Osteocyte (in vitro differentiated cells): ENCODE measurements at regions not wholly inside any gene's neighbourhood (a gene's known extent, or its start where the extent isn't known, plus 50 kb on each side); places are given as distances from the start of the nearest gene placed in this dataset.

Experiments
- DNase-seq: peaks from one replicate; pipeline ENCODE4 v3.0.0; 2021; ENCODE audit warnings: mixed read lengths; ENCODE audit not compliant: unreplicated experiment; ENCODE audit errors: extremely low spot score
- H3K27ac Mint-ChIP-seq: one replicate; pipeline ENCODE4 v1.8.0; 2021; ENCODE audit warnings: mild to moderate bottlenecking, mixed read lengths; ENCODE audit not compliant: unreplicated experiment
- H3K27me3 Mint-ChIP-seq: one replicate; pipeline ENCODE4 v1.8.0; 2021; ENCODE audit warnings: mixed read lengths; ENCODE audit not compliant: unreplicated experiment
- H3K36me3 Mint-ChIP-seq: one replicate; pipeline ENCODE4 v1.8.0; 2021; ENCODE audit warnings: mixed read lengths; ENCODE audit not compliant: unreplicated experiment
- H3K4me1 Mint-ChIP-seq: one replicate; pipeline ENCODE4 v1.8.0; 2021; ENCODE audit warnings: mixed read lengths; ENCODE audit not compliant: unreplicated experiment
- H3K4me3 Mint-ChIP-seq: one replicate; pipeline ENCODE4 v1.8.0; 2021; ENCODE audit warnings: mild to moderate bottlenecking, moderate library complexity, mixed read lengths; ENCODE audit not compliant: unreplicated experiment
- H3K9me3 Mint-ChIP-seq: one replicate; pipeline ENCODE4 v1.8.0; 2021; ENCODE audit warnings: mixed read lengths; ENCODE audit not compliant: unreplicated experiment
- CTCF ChIP-seq: fragments of 200-600 bp; sonication (generic); IDR thresholded peaks from 2 replicates; pipeline ENCODE4 v1.5.0; 2021; ENCODE audit warnings: antibody characterized with exemption, mild to moderate bottlenecking, moderate library complexity

- no peak overlapping the region for H3K4me3 Mint-ChIP-seq
- peaks cover 49% of the 10 kb centered on the region for H3K36me3 Mint-ChIP-seq
- H3K4me1 Mint-ChIP-seq = no peaks in the 10 kb centered on the region
- H3K9me3 Mint-ChIP-seq = no peaks in the 10 kb centered on the region
- H3K27me3 Mint-ChIP-seq = no peaks in the 10 kb centered on the region
- no peak overlapping the region for H3K27ac Mint-ChIP-seq
- TF ChIP-seq CTCF = no peak
- no peak for DNase-seq
These were observed 55.2 kb upstream of the ZNF746 start for GRCh38 chr7:149552799-149553198.
